ENCODE measurements at regions not wholly inside any gene's neighbourhood (a gene's known extent, or its start where the extent isn't known, plus 50 kb on each side); places are given as distances from the start of the nearest gene placed in this dataset.

DNA sequence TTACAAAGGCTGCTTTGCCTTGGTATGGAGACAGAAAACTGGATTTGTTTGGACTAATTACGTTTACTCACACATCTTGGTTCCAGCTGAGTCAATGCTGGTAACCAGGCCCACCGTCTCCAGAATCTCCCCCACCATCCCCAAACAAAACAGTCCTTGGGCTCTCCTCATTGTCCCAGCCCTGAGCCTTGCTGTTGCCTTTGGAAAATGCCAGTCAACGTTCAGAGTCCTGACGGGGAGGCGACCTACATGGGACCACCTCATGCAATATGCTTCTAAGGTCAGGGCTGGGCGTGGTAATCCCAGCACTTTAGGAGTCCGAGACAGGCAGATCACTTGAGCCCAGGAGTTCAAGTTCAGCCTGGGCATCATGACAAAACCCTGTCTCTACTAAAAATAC is 85.2 kb upstream of the IQSEC1 start:
- no peak for DNase-seq

DNA sequence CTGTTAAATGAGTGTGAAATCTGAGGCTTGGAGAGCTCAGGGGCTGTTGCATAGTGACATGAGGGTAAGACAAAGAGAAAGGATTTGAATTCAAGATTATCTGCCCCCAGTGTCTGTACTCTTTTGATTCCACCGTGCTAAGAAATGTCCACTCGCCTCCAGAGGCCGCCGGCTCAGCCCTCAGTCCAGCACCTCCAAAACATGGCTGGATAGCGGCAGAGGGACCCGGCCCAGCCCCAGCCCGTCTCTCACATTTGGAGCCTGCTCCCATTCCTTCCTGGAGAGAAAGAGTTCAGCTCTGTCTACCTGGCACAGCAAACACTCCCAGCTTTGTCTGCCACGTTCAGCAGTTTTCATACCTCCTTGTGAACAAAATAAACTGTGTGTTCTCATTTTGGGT is 84.8 kb upstream of the IQSEC1 start:
- DNase-seq = peak in 1 of 51 donors; percentile 21

- DNase-seq = no peak
Measured at GRCh38 chr3:13152826-13153710, 79.8 kb upstream of the IQSEC1 start.

DNA sequence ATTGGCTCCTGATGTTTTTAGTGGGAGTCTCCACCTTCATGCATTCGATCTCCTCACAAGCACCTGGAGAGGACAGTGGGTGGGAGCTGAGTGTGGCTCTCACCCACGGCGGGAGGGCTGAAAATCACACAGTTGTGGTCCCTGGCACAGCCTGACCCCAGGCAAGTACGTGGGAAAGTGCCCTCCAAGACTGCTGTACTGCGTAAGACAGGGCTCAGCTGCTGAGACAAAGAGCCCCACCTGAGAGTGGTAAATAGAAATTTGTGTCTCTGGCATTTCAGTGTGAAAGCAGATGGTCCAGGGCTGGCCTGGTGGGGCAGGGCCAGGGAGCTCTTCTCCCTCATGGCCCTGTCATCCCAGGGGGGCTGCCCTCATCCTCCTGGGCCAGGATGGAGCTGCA is 77.4 kb upstream of the IQSEC1 start:
- no peak for DNase-seq

DNA sequence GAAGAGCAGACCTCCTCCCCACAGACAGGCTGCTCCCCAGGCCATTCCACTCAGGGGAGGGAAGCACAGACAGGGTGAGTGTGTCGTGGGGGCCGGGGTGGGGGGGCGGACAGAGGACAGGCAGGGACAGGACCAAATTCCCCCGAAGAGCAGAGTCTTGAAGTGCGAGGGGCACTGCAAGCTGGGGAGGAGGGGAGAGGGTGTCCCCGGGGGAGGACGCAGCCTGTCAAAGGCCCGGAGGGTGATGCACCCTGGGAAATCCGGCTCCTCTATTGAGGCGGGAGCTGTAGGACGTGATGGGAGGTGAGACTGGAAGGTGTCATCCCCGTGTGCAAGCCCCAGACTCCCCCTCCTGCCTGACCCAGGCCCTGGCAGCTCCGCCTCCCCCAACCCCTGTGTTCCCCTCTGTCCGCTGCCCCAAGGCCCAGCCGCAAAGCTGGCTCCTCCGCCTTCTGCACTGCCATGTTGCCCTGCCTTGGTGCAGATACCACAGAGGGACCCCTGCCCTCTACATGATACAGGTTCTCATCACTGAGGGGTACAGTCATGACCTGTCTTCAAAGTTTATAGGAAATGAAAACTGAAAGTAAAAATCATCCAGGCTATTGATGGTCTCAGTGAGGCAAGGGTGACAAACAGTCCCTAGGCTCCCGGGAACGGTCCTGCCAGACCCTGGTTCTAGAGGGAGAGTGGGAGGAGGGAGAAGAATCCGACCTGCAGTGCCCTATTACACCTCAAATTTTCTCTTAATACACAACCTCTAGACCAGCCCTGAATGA is 76.3 kb upstream of the IQSEC1 start:
- no peak for DNase-seq

GRCh38 chr3:13148561-13149329 is 75.5 kb upstream of the IQSEC1 start:
- DNase-seq = no peak

DNA sequence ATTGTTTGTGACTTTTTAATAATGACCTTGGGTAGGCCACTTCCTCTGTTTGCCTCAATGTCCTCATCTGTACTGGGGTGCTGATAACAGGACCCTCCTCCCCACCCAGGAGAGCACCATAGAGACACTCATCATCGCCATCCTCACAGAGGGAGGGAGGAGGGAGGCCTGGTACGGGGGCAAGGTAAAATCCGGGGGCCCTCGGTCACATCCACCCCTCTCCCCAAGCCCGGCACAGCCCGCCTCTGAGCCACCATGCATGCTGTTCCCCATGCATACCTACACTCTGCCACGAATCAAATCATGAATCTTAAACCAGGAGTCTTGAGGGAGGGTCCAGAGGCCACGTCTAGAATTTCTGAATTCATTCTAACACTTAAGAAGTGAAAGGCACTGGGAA is 74.9 kb upstream of the IQSEC1 start:
- DNase-seq = no peak

DNA sequence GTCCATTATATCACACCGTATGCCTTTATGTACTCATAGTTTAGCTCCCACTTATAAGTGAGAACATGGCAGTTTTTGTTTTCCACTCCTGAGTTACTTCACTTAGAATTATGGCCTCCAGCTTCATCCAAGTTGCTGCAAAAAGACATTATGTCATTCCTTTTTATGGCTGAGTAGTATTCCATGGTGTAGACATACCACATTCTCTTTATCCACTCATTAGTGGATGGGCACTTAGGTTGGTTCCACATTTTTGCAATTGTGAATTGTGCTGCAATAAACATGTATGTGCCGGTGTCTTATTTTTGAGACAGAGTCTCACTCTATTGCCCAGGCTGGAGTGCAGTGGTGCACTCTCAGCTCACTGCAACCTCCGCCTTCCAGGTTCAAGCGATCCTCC is 74.1 kb upstream of the IQSEC1 start:
- no peak for DNase-seq

DNA sequence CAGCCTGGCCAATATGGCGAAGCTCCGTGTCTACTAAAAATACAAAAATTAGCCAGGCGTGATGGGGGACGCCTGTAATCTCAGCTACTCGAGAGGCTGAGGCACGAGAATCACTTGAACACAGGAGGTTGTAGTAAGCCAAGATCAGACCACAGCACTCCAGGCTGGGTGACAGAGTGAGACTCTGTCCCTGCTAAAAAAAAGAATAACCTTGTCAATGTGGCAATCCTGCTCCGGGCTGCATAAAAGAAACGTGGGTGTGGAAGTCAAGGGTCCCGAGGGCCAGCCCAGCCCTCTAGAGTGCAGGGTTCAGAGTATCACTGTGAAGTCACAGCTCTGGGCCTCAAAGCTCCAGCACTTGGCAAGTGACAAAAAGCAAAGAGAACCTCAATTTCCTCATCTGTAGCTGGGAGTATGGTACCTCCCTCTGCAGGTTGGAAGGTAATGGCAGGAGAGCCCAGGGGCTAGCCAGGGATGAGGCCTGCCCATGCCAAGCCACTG is 73.5 kb upstream of the IQSEC1 start:
- no peak for DNase-seq

DNA sequence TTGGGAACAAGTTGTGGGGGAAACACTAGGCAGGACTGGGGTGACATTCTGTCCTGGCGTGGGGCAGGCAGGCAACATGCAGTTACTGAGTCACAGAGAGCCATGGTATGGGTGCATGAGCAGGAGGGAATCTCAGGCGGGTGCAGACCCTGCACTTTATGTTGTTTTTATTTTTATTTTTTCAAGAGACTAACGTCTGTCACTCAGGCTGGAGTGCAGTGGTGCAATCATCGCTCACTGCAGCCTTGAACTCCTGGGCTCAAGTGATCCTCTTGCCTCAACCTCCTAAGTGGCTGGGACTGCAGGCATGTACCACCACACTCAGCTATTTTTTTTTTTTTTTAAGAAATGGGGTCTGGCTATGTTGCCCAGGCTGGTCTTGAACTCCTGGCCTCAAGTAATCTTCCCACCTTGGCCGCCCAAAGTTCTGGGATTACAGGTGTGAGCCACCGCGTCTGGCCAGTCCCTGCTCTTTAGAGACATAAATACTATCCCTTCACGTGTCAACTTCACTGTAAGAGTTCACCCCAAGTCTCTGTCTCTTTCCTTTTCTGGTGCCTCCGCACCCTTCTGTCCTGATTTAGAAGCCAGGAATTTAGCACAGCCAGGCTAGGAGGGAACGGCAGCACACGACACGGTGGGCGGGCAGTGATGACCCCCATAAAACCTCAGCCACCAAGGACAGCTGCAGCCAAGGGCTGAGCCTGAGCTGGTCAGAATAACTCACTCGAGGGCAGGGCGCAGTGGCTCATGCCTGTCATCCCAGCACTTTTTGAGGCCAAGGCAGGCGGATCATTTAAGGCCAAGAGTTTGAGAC is 72.8 kb upstream of the IQSEC1 start:
- DNase-seq = no peak

DNA sequence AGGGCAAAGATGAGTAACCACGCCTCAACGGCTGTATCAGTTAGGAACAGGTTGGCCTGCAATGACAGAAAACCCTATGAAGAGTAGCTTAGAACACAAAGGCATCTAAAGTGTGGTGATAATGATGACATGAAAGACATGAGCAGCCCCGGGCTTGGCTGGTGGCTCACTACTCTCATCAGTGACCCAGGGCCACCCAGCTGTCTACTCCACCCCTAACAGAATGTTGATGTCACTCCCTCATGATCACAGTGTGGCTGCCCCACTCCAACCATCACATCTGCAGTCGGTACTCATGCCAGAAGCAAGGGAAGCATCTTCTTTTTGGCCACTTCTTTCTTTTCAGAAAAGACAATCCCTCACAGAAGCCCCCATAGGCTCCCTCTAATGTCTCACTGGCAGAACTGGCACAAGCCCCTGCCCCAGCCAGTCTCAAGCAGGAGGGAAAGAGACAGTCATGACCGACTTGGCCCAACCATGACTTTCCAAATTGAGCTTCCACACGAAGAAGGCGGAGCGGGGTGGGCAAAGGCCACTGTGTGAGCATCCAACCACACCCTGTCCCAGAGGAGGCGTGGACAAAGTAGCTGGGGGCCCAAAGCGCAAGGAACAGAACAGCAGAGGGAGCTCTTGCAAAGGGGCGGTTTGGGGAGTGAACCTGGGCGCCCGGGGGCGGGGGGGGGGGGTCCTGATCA is 72.0 kb upstream of the IQSEC1 start:
- no peak for DNase-seq

GRCh38 chr3:13144163-13145023 is 71.2 kb upstream of the IQSEC1 start:
- peak in 4 of 51 donors; percentile 4 to 27 (median 17) for DNase-seq

DNA sequence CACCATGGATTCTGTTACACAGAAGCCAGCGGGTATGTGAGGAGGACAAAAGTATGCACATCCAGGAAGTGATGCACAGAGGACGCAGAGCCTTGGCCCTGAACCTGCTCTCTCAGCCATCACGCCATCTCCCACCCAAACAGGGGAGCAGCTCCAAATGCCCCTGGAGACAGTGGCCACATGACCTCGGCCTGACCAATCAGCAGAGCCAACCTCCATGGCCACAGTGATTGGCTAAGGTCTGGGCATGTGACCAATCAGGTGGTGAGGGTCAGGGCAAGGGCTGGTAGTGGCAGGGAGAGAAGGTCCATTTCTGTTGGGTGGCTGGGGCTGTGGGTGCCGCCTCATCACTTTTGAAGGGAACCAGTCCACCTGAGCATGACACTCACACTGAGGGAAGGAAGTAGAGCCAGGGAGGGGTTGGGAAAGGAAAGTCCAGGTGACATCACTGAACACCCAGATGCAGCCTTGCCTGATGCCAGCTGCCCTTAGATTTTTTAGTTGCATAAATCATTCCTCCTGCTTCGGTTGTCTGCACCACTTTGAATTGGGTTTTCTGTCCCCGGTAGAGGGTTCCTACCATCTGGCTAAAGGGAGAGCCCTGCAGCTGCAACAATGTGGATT is 70.3 kb upstream of the IQSEC1 start:
- no peak for DNase-seq

GRCh38 chr3:13142552-13143380 is 69.5 kb upstream of the IQSEC1 start:
- DNase-seq = peak in 1 of 51 donors; percentile 12

GRCh38 chr3:13141991-13142412 is 68.8 kb upstream of the IQSEC1 start:
- DNase-seq = peak in 5 of 51 donors; percentile 7 to 32 (median 9)

- DNase-seq = no peak
Measured at GRCh38 chr3:13141183-13141582, 68.0 kb upstream of the IQSEC1 start.

DNA sequence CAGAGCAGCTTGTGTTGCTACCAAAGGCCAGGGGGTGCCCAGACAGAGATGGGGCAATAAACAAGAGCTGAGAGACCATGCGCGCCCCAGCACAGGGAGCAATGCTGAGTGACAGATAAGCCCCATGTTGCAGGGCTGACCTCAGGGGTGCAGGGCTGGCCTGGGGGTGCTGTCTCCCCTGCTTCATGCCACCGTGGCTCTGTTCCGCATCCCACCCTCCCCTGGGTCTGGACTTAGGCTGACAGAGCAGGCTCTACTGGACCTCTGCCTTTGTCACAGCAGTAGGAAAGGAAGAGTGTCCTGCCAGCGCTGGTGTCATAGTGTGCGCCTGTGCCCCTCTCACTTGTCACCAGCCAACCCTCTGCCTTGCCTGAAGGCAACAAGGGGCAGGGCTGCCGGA is 67.4 kb upstream of the IQSEC1 start:
- DNase-seq = no peak

Data from hypothalamus (tissue), 51 donors.